ENCODE measurements at regions not wholly inside any gene's neighbourhood (a gene's known extent, or its start where the extent isn't known, plus 50 kb on each side); places are given as distances from the start of the nearest gene placed in this dataset.

- no peak for TF ChIP-seq EZH2 (IDR thresholded peaks at IDR 0.05; ENCODE audit: borderline replicate concordance, low read depth, low read length, severe bottlenecking)
- no peak for TF ChIP-seq CTCF (IDR thresholded peaks at IDR 0.05; ENCODE audit: borderline replicate concordance, extremely low read depth, low read length, poor library complexity, severe bottlenecking)
These were observed 99.6 kb upstream of the CERS6 start for GRCh38 chr2:168356477-168356835.
